GM21447 (cell line): ENCODE measurements at regions not wholly inside any gene's neighbourhood (a gene's known extent, or its start where the extent isn't known, plus 50 kb on each side); places are given as distances from the start of the nearest gene placed in this dataset.

ENCODE experiments used
- ATAC-seq: cut with Tn5 transposase; IDR thresholded peaks from one replicate; pipeline ENCODE4 v1.9.1; 2021; ENCODE audit not compliant: unreplicated experiment

DNA sequence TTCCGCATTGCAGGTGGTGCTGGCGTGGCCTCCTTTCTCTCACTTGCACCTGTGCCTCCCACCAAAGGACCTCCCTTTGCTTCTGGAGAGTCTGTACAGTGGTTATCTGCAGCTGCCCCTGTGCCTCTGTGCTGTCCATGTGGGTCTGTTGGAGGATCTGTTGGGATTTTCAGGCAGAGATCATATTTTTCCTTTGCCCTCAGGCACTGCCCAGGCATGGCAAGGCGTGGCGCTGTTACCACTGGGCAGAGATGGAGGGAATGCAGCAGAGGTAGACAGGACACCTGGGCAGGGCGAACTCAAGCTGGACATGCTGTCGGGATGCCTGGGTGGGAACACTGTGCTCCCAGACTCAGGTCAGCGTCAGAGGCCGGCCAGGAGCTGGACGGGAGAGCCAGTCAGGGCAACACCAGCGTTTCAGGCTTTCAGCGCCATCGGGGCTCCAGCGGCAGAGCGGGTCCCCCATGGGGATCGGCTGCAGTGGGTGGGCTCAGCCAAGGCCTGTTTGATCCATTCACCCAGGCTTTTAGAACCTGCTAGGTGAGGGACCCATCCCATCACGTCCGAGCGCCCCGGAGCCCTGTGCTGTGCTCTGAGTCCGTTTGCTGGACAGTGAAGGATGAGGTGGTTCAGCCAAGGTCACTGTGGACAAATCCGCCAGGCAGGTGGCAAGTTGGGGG lies 718.9 kb downstream of the BRD1 start:
- no peak for ATAC-seq

DNA sequence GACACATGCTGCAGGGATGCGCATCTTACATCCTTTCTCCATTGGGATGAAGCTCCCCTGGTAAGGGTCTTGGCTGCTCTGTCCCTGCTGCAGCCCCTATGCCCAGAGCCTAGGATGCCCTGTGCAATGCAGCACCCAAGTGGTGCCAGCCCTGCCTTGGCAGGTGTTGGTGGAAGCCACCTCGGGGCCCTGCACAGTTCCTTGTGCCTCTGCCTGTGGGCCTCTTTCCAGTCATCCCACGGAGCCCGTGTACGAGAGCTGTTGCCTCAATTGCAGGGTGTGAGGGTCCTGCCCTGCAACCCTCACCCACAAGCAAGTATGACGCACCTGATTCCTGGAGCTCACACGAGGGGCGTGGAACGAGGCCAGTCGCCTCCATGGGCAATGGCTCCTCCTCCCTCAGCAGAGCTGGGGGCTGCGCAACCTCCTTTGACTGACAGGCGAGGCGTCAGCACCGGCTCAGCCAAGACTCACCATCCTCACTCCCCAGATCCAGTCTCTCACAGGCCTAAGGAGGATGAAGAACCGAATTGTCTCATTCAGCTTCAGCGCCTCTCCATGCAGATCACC lies 719.6 kb downstream of the BRD1 start:
- ATAC-seq: no peak

DNA sequence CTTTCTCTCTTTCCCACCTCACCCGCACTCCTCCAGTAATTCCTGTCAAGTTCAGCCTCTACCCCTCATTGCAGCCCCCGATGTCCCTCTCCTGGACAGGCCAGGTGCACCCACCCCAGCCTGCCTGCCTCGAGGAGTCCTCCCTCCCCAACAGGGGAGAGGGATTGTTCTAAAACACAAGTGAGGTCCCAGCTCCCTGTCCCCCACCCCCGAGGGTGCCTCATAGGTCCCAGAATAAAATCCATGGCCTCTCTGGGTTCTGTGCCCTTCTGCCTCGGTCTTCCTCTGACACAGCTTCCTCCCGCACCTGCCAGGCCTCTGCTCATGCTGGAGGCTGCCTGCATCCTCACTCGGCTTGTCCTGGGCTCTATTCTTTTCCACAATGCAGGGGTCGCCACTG lies 720.1 kb downstream of the BRD1 start:
- ATAC-seq: no peak

DNA sequence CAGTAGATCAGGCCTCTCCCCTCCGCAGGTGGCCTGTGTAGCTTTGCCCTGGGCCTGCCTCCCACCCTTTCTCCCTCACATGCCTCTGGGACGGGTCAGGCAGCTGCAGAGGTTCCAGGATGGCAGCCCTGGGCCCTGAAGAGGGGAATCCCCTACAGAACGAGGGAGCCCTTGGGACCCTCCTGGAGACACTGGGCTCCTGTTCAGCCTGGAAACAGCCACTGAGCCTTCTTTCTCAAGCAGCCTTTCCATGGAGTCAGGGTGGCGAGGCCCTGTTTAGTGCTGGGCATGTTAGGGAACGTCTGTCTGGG lies 720.9 kb downstream of the BRD1 start:
- ATAC-seq: no peak

DNA sequence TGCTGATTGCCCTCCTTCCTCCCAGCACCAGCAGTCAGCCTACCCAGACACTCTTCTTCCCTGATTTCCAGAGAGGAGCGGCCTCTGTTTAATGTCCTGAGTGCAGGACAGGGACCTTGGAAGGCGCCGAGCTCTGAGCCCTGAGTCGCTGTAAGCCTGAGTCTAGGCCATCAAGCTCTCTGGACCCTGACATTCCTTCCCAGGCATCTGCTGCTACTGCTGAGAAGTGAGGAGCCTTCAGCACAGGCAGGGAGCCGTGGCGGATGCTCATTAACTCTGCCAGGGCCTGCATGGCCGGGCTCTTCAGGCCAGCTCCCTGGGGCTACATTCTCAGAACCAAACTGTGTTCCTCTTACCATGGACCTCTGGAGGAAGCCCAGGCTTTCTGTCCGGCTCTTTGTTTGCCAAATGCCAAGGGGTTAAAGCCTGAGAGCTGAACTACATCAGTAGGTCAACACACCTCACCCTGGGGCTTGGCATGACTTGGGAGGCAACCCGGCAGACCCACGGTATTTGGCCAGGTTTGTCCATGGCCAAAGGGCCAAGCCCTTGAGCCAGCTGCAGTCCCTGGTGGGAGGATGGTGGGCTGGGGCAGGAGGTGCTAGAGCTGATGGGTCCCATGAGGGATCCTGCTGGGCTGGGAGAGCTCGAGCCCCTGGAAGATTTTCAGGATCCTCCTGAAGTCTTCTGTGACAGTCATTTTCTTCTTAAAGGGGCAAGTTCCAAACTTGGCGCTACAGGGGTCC lies 721.4 kb downstream of the BRD1 start:
- ATAC-seq: no peak

DNA sequence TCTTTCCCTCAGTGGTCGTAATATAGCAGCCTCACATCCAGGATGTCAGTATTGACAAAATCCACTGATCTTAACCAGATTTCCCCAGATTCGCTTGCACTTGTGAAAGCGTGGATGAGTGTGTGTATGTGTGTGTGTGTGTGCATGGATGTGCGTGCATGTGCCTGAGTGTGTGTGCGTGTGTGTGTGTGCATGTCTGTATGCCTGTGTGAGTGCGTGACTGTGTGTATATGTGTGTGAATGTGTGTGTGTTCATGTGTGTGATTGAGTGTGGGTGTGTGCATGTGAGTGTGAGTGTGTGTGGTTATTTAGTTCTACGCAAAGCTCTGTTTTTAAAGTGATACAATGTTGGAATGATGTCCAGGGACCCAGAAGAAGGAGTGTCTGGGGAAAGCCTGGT lies 723.2 kb downstream of the BRD1 start:
- ATAC-seq: no peak

DNA sequence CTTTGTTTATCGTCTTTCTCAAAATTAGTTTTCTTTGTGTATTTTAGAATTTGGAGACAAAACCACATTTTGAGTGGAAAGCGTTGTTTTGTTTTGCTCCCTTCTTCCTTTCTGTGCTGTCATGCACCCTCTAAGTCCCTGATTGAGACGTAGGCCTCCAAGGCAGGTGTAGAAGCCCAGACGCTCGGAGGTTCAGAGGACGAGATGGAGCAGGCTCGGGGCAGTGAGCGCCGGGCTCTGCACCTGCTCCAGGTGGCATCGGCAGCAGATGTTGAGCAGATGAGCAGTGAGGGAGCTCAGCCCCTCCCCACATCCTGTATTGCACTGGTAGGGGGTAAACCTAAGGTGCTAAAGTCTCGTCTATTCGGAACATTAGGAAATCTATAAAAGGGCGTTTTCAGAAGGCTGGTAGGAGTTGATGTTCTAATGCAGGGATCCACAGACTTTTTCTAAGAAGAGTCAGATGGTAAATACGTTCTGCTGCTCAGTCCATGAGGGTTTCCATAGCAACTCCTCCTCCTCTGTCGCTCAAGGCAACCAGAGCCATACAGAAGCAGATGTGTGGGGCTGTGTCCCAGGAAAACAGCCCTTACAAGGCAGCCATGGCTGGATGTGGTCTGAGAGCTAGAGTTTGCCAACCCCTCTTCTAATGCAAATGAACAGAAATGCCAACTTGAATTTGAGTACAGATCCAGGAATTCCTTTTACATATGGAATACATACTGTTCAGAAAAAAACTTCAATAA lies 724.2 kb downstream of the BRD1 start:
- no peak for ATAC-seq

DNA sequence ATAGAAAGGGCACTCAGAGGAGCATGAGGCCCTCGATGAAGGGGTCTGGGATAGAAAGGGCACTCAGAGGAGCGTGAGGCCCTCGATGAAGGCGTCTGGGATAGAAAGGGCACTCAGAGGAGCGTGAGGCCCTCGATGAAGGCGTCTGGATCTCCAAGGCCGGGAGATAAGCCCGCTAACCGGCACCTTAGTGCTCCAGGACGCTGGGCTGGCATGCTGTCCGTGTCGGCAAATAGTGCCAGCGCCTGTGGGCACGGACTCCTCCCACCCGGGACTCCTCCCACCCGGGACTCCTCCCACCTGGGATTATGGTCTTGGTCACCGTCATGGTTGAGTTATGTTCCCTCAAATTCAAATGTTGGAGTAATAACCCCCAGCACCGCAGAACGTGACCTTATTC lies 725.3 kb downstream of the BRD1 start:
- ATAC-seq: no peak

DNA sequence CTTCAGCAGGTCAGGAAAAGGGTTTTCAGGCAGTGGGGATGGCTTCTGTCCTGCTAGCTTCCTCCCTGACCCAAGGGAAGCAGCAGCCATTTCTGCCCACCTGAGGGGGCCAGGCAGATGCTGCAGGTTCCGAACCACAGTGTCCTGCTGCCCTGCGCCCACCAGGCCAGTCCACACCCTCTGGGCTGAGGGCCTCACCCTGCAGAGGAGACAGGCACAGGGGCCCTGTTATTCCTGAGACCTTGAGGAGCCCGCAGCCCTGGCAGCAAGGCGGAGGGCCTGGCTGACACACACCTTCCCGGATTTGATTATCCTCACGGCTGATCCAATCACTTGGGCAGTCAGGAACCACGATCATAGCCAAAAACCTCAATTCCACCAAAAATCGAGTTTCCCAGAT lies 725.8 kb downstream of the BRD1 start:
- ATAC-seq: no peak

DNA sequence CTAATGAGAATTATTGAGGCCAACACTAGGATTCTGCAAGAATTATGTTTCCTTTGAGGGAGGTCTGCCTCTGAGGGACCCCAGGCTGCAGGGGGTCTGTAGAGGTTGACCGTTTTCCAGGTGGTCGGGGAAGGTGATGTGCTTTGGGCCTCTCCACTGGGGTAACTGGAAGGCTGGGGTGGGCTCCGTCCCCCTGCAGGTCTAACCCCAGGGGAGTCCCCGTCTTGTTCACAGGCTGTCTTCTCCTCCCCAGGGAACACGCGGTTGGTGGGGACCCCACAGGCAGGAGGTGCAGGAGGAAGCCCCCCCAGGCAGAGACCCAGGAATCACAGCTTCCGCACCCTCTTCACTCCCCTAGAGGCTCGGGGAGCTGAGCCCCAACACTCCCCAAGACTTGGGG lies 726.4 kb downstream of the BRD1 start:
- no peak for ATAC-seq

DNA sequence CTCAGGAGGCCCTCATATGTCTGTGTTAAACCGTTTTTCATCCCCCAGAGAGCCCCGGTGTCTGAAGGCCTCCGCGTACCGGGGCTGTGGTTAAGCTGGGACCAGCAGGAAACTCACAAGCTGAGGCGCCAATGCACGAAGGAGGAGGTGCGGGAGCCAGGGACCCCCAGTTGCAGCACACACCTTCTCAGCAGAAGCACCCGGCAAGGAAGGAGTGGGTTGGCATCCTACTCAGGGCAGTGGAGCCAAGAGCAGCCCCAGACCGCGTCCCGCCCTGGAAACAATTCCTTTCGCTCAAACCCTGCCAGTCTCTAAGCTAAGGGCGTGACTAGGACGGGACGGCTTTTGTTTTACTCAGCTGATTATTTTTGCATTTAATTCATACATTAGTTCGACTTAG lies 726.9 kb downstream of the BRD1 start:
- no peak for ATAC-seq

DNA sequence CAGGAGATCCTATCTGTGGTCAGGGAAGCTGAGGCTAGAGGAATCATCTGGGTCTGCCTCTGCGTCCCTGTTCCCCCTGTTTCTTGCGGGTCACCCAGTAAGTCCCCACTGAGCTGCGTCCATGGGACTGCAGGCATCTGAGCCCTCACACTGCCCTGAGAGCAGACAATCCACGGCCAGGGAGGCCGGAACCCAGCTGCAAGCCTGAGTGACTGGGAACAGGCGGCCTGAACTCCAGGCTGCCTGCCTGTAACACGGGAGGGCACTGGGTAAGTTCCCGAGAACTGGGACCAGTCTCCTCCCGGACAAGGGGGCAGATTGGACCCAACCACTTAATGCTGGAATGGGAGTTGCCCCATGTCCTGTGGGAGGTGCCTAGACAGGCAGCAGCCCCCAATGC lies 727.4 kb downstream of the BRD1 start:
- no peak for ATAC-seq

DNA sequence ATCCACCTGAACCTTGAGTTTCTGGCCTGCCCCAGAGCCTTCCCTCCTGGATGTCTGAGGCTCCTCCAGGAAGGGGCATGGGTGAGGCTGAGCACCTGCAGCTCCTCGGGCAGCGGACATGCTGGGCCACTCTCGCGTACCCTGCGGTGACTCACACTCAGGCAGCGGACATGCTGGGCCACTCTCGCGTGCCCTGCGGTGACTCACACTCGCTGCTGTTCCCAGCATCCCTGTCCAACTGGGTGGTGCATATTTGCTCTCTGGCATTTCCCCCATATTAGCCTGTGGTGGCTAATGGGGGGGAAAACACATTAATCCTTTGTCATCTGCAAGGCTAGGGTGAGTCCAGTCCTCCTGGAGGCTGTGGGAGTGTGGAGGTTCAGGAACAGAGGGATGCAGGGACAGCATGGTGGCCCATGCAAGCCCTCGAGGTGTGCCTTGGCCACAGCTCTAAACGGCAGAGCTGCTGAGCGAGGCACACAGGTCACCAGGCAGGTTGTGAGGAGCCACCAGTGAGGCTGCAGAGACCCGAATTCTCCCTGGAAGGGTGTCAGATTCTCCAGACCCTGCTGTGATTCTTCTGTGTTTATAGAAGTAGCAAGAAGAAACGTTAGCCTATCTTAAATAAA lies 728.1 kb downstream of the BRD1 start:
- no peak for ATAC-seq

DNA sequence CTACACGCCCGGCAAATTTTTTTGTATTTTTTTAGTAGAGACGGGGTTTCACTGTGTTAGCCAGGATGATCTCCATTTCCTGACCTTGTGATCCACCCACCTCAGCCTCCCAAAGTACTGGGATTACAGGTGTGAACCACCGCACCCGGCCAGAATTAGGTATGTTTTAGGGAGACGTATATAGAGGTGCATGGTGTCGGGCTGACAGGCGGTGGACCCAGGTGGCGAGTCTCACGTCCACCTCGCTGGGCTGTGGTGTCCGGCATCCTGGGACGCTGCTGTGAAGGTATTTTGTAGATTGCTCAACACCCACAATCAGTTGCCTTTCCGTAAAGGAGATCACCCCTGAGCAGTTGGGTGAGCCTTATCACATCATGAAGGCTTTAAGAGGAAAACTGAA lies 728.6 kb downstream of the BRD1 start:
- ATAC-seq: no peak

DNA sequence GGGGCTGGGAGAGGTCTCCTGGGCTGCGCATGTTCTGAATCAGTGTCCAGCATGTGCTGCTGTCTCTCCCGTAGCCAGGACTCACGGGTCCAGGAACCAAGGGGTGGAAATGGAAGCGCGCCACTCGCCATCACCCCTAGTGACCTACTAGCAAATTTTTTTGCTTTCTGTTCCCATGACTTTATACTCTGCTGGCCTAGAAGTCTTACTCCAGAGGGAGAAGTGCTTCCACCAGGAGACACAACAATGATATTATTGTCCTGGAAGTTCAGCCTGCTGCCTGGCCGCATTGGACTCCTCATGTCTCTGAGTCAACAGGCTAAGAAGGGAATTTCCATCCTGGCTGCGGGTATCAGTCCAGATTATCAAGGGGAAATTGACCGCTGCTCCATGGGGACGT lies 729.7 kb downstream of the BRD1 start:
- no peak for ATAC-seq

DNA sequence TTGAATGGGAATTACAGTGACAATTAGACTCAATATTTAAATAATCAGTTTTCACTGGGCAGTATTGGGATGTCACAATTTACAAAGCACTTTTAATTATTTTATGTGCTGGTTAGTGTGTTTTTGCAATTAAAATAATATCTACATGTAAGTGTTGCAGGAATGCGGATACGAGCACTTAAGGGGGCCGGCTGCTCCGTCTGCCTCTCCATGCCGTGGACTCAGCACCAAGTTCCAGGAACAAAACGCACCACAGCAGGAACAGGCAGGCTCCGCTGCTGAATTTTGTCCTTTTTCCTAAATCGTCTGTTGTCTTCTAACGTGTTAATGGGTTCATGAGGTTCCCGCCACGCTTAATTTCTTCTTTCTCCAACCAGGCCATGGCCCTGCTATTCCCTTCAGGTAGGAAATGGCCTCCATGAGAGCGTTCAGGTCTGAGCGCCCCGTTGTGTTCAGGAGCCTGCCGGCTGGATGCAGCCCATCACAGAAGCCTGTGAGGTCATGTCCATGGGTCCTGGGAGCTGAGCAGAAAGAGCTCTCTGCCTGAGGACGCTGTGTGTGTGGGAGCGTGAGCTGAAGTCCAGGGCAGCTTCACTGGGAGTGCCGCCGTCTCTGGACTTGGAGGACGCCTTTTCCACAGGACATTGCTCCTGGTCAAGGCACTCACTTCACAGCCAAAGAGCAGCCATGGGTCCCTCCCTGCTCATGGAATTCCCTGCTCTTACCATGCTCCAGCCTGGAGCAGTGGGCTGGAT lies 730.3 kb downstream of the BRD1 start:
- ATAC-seq: no peak

DNA sequence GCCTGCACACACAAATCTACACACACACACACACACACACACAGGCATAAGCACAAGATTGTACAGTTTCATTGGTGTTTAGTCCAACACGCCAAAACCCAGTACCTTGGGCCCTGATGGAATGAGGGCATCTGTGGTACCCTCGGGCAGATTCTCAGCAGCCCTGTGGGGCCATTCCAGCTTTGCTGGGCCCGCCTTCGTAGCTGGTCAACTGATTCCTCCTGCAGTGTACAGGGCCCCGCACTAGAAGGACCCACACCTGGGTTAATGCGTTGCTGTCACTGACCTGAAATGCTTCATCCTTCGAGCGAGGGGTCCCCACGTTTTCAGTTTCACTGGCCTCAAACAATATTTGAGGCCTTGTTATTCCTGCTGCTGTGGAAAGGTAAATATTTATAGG lies 731.2 kb downstream of the BRD1 start:
- ATAC-seq: no peak

DNA sequence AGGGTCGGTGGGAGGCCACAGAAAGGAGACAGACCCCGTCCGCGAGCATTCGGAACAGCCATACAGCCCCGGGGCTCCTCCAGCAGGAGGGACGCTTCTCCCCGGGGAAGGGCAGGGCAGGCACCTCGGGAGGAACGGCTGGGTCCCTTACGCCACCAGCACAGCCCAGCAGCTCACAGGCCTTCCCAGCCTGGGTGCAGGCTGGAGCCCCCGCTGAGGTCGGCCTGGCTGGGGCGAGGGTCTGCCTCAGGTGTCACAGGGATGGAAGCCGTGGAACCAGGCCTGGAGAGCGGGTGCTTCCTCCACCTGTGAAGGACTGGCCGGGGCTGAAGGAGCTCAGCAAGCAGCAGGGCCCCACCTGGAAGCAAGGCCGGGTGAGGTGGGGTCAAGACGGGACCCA lies 732.3 kb downstream of the BRD1 start:
- ATAC-seq: no peak

DNA sequence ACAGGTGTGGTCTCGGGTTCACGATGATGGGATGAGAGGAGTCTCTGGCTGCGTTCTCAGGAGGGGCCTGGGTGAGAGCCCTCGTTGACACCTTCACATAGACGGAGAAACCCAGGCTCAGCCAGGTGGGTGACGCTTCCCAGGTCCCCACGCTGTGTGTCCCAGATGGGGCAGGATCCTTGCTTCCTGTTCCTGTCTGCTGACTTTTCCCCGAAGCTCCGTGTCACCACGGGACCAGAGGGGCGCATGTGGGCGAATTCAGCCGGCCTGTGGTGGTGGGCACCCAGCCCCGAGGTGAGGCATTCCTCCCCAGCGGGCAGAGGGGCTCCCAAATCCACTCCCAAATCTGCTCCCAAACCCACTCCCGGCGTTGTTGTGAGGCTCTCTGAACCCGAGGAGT lies 732.8 kb downstream of the BRD1 start:
- no peak for ATAC-seq

DNA sequence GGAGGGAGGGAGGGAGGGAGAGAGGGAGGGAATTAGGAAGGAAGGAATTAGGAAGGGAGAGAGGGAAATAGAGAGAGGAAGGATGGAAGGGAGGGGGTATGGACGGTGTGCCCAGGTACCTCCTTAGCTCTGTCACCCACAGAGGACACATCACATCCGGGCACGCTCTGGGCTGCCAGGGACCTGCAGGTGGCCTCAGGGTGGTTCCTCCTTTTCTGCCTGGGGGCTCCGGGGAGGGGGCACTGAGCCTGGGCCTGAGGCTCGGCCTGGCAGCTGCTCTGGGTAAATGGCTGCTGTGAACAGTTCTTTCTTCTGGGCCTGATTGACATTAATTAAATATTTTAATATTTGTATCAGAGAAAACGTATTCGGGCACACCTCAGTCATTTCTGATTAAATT lies 733.5 kb downstream of the BRD1 start:
- ATAC-seq: no peak
